ENCODE measurements at regions not wholly inside any gene's neighbourhood (a gene's known extent, or its start where the extent isn't known, plus 50 kb on each side); places are given as distances from the start of the nearest gene placed in this dataset.

DNA sequence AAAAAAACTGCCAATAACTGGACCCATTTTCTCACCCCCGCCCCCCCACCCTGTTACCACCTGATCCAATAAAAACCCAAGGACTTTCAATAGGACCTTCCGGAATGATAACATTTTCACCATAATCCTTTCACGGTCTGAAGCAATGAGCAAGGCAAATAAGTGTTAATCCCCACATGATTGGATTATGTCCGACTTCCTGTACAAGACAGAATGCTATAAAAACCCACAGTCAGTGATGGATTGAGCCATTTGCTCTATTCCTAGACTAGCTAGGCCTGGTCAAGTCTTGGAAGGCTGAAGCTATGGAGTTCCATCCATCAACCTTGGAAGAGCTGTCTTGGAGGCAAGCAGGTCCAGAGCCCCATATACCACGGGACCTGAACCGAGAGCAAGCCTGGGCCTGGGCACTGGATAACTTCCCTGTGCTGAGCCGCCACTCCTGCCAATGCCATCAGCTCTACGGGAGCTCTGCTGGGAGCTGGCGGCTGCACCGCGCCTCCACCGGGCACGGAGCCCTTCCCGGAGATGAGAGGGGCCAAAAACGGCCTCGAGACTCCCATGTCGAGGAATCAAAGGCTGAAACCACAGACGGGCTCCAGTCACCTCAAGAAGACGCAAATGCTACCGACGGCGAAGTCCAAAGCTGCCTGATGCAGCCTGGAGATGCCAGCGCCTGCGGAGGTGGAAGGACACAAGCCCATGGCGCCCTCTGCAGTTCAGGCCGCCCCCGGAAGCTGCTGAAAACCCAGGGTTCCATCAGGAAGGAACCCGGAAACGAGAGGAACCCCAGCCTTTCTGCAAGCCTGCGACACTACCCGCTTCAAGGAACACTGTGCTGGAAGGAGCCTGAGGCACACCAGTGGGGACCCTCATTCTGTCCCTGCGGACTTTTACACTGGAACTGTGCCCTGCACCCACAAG is 69.2 kb downstream of the ANXA2R start:
- Mint-ChIP-seq H3K27ac (no peak overlapping the region), H3K4me3 (no peak overlapping the region), H3K27me3 (ENCODE audit: low read depth) (no peaks in the 10 kb centered on the region), H3K4me1 (no peaks in the 10 kb centered on the region), H3K9me3 (0 out of 2 replicates have a peak, but pooled peaks cover 3% of the 10 kb centered on the region), H3K36me3 (no peaks in the 10 kb centered on the region)
- peak; percentile 98 for ATAC-seq
- peak; percentile 82 for DNase-seq (ENCODE audit: low spot score)
- CTCF ChIA-PET: interaction anchor here (0.6 to 3.2 kb wide), 18 partner anchors 11 to 159 kb away, joined by 3 to 70 read pairs (median 4); partner anchors contain the start of gene SELENOP
- POLR2A ChIA-PET: interaction anchor here (0.6 to 0.7 kb wide), 2 partner anchors 18 to 60 kb away, joined by 4 read pairs; no protein-coding TSS in a partner anchor
- peak; percentile 92 for TF ChIP-seq ETV6 (CRISPR knock-in tag; IDR thresholded peaks at IDR 0.05)
- no peak for TF ChIP-seq NR1H2 (CRISPR knock-in tag; IDR thresholded peaks at IDR 0.05)
- TF ChIP-seq, protein P1, sequence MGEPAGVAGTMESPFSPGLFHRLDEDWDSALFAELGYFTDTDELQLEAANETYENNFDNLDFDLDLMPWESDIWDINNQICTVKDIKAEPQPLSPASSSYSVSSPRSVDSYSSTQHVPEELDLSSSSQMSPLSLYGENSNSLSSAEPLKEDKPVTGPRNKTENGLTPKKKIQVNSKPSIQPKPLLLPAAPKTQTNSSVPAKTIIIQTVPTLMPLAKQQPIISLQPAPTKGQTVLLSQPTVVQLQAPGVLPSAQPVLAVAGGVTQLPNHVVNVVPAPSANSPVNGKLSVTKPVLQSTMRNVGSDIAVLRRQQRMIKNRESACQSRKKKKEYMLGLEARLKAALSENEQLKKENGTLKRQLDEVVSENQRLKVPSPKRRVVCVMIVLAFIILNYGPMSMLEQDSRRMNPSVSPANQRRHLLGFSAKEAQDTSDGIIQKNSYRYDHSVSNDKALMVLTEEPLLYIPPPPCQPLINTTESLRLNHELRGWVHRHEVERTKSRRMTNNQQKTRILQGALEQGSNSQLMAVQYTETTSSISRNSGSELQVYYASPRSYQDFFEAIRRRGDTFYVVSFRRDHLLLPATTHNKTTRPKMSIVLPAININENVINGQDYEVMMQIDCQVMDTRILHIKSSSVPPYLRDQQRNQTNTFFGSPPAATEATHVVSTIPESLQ (CRISPR knock-in tag; IDR thresholded peaks at IDR 0.05): no peak
- TF ChIP-seq, protein P2, sequence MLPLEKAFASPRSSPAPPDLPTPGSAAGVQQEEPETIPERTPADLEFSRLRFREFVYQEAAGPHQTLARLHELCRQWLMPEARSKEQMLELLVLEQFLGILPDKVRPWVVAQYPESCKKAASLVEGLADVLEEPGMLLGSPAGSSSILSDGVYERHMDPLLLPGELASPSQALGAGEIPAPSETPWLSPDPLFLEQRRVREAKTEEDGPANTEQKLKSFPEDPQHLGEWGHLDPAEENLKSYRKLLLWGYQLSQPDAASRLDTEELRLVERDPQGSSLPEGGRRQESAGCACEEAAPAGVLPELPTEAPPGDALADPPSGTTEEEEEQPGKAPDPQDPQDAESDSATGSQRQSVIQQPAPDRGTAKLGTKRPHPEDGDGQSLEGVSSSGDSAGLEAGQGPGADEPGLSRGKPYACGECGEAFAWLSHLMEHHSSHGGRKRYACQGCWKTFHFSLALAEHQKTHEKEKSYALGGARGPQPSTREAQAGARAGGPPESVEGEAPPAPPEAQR (CRISPR knock-in tag; IDR thresholded peaks at IDR 0.05): no peak

DNA sequence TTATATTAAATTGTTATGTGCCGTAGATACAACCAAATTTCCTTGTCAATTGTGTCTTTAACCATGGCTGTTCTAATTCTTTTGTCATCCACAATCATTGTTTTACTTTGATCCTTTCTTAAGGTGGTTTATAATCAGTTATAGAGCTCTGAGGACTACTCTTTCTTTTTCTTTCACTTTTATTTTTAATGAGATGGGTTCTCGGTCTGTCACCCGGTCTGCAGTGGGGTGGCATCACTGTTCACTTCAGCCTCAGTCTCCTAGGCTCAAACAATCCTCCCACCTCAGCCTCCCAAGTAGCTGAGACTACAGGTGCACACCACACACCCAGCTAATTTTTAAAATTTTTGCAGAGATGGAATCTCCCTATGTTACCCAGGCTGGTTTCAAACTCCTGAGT is 74.2 kb downstream of the ANXA2R start:
- ChIA-PET CTCF (no interaction called here), POLR2A (no interaction called here)
- Mint-ChIP-seq H3K9me3 (no peaks in the 10 kb centered on the region), H3K36me3 (no peaks in the 10 kb centered on the region), H3K4me3 (no peak overlapping the region), H3K27ac (no peak overlapping the region), H3K27me3 (ENCODE audit: low read depth) (no peaks in the 10 kb centered on the region), H3K4me1 (no peaks in the 10 kb centered on the region)
- DNase-seq (ENCODE audit: low spot score): no peak
- no peak for ATAC-seq
- TF ChIP-seq SMAD4 (CRISPR knock-in tag; IDR thresholded peaks at IDR 0.05) (no peak), ATF1 (CRISPR knock-in tag; IDR thresholded peaks at IDR 0.05) (no peak), ZNF219 (CRISPR knock-in tag; IDR thresholded peaks at IDR 0.05; ENCODE audit: borderline replicate concordance) (no peak), TCF7 (CRISPR knock-in tag; IDR thresholded peaks at IDR 0.05; ENCODE audit: low read depth) (no peak), ZNF671 (CRISPR knock-in tag; IDR thresholded peaks at IDR 0.05) (no peak), IRF2 (CRISPR knock-in tag; IDR thresholded peaks at IDR 0.05; ENCODE audit: borderline replicate concordance, low read depth) (no peak), ZNF317 (CRISPR knock-in tag; IDR thresholded peaks at IDR 0.05; ENCODE audit: borderline replicate concordance, low read depth) (no peak), ZNF423 (CRISPR knock-in tag; IDR thresholded peaks at IDR 0.05) (no peak), ZNF232 (CRISPR knock-in tag; IDR thresholded peaks at IDR 0.05) (no peak), SOX15 (CRISPR knock-in tag; IDR thresholded peaks at IDR 0.05) (no peak)
- TF ChIP-seq, protein P3, sequence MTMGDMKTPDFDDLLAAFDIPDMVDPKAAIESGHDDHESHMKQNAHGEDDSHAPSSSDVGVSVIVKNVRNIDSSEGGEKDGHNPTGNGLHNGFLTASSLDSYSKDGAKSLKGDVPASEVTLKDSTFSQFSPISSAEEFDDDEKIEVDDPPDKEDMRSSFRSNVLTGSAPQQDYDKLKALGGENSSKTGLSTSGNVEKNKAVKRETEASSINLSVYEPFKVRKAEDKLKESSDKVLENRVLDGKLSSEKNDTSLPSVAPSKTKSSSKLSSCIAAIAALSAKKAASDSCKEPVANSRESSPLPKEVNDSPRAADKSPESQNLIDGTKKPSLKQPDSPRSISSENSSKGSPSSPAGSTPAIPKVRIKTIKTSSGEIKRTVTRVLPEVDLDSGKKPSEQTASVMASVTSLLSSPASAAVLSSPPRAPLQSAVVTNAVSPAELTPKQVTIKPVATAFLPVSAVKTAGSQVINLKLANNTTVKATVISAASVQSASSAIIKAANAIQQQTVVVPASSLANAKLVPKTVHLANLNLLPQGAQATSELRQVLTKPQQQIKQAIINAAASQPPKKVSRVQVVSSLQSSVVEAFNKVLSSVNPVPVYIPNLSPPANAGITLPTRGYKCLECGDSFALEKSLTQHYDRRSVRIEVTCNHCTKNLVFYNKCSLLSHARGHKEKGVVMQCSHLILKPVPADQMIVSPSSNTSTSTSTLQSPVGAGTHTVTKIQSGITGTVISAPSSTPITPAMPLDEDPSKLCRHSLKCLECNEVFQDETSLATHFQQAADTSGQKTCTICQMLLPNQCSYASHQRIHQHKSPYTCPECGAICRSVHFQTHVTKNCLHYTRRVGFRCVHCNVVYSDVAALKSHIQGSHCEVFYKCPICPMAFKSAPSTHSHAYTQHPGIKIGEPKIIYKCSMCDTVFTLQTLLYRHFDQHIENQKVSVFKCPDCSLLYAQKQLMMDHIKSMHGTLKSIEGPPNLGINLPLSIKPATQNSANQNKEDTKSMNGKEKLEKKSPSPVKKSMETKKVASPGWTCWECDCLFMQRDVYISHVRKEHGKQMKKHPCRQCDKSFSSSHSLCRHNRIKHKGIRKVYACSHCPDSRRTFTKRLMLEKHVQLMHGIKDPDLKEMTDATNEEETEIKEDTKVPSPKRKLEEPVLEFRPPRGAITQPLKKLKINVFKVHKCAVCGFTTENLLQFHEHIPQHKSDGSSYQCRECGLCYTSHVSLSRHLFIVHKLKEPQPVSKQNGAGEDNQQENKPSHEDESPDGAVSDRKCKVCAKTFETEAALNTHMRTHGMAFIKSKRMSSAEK (CRISPR knock-in tag; IDR thresholded peaks at IDR 0.05; ENCODE audit: borderline replicate concordance): no peak
- TF ChIP-seq, protein P4, sequence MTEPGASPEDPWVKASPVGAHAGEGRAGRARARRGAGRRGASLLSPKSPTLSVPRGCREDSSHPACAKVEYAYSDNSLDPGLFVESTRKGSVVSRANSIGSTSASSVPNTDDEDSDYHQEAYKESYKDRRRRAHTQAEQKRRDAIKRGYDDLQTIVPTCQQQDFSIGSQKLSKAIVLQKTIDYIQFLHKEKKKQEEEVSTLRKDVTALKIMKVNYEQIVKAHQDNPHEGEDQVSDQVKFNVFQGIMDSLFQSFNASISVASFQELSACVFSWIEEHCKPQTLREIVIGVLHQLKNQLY (CRISPR knock-in tag; IDR thresholded peaks at IDR 0.05): no peak
- TF ChIP-seq, protein P5, sequence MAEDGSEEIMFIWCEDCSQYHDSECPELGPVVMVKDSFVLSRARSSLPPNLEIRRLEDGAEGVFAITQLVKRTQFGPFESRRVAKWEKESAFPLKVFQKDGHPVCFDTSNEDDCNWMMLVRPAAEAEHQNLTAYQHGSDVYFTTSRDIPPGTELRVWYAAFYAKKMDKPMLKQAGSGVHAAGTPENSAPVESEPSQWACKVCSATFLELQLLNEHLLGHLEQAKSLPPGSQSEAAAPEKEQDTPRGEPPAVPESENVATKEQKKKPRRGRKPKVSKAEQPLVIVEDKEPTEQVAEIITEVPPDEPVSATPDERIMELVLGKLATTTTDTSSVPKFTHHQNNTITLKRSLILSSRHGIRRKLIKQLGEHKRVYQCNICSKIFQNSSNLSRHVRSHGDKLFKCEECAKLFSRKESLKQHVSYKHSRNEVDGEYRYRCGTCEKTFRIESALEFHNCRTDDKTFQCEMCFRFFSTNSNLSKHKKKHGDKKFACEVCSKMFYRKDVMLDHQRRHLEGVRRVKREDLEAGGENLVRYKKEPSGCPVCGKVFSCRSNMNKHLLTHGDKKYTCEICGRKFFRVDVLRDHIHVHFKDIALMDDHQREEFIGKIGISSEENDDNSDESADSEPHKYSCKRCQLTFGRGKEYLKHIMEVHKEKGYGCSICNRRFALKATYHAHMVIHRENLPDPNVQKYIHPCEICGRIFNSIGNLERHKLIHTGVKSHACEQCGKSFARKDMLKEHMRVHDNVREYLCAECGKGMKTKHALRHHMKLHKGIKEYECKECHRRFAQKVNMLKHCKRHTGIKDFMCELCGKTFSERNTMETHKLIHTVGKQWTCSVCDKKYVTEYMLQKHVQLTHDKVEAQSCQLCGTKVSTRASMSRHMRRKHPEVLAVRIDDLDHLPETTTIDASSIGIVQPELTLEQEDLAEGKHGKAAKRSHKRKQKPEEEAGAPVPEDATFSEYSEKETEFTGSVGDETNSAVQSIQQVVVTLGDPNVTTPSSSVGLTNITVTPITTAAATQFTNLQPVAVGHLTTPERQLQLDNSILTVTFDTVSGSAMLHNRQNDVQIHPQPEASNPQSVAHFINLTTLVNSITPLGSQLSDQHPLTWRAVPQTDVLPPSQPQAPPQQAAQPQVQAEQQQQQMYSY (CRISPR knock-in tag; IDR thresholded peaks at IDR 0.05): no peak
- TF ChIP-seq, protein P6, sequence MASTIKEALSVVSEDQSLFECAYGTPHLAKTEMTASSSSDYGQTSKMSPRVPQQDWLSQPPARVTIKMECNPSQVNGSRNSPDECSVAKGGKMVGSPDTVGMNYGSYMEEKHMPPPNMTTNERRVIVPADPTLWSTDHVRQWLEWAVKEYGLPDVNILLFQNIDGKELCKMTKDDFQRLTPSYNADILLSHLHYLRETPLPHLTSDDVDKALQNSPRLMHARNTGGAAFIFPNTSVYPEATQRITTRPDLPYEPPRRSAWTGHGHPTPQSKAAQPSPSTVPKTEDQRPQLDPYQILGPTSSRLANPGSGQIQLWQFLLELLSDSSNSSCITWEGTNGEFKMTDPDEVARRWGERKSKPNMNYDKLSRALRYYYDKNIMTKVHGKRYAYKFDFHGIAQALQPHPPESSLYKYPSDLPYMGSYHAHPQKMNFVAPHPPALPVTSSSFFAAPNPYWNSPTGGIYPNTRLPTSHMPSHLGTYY (CRISPR knock-in tag; IDR thresholded peaks at IDR 0.05): no peak

Measured in WTC11 (cell line).